ENCODE measurements at regions not wholly inside any gene's neighbourhood (a gene's known extent, or its start where the extent isn't known, plus 50 kb on each side); places are given as distances from the start of the nearest gene placed in this dataset.

GRCh38 chr7:6889252-6889812, 63.3 kb upstream of the CCZ1B start:
- TF ChIP-seq CTCF (IDR thresholded peaks at IDR 0.05; ENCODE audit: low read length), result no peak
- no peak for TF ChIP-seq EZH2phosphoT487 (IDR thresholded peaks at IDR 0.05; ENCODE audit: low read length)
